PC-9 (cell line): ENCODE measurements at regions not wholly inside any gene's neighbourhood (a gene's known extent, or its start where the extent isn't known, plus 50 kb on each side); places are given as distances from the start of the nearest gene placed in this dataset.

Source experiments
- BruUV-seq: library from RNA; stranded (reverse); fragments of 400-500 nt; replicated peaks from 2 replicates; lab custom pipeline; 2021; lab: Mats Ljungman, UMichigan
- CTCF ChIA-PET: fragments of 300-600 bp; sonication (Branson Sonifier 250); formaldehyde crosslinking; loops from one replicate; lab custom pipeline; 2022; ENCODE audit warnings: antibody characterized with exemption; lab: Charles Lee
- POLR2A ChIA-PET: fragments of 300-600 bp; sonication (Branson Sonifier 250); formaldehyde crosslinking; loops from one replicate; lab custom pipeline; 2022; ENCODE audit warnings: antibody characterized with exemption; ENCODE audit not compliant: unreplicated experiment; lab: Charles Lee
- DNase-seq, 2 experiments: peaks; one replicate each; pipeline versions ENCODE4 v3.0.0 to v3.0.0-alpha.2; 2015 to 2022; ENCODE audit warnings: mixed read lengths in 1 of 2
- H2AFZ ChIP-seq: fragments of 200-600 bp; sonication (generic); 2 replicates; pipeline ENCODE4 v1.8.1; 2017; ENCODE audit warnings: antibody characterized with exemption
- H3F3A ChIP-seq: fragments of 200-600 bp; sonication (generic); 2 replicates; pipeline ENCODE4 v1.8.1; 2017; ENCODE audit warnings: antibody characterized with exemption, mild to moderate bottlenecking, low read depth; ENCODE audit not compliant: insufficient read depth
- H3K27ac ChIP-seq: fragments of 200-600 bp; sonication (generic); 2 replicates; pipeline ENCODE4 v1.6.1; 2016; ENCODE audit warnings: mixed run types
- H3K27me3 ChIP-seq: fragments of 200-600 bp; sonication (generic); 2 replicates; pipeline ENCODE4 v1.6.1; 2016; ENCODE audit warnings: low read depth, mixed run types; ENCODE audit not compliant: insufficient read depth
- H3K36me3 ChIP-seq: fragments of 200-600 bp; sonication (generic); 2 replicates; pipeline ENCODE4 v1.6.1; 2016; ENCODE audit warnings: low read depth, mixed run types
- H3K4me1 ChIP-seq: fragments of 200-600 bp; sonication (generic); replicated peaks from 2 replicates; pipeline ENCODE4 v1.6.1; 2016; ENCODE audit warnings: mixed run types; ENCODE audit not compliant: insufficient read depth
- H3K4me2 ChIP-seq: fragments of 200-600 bp; sonication (generic); 2 replicates; pipeline ENCODE4 v1.6.1; 2017; ENCODE audit warnings: mixed run types
- H3K4me3 ChIP-seq: fragments of 200-600 bp; sonication (generic); 2 replicates; pipeline ENCODE4 v1.6.1; 2016; ENCODE audit warnings: mixed run types
- H3K79me2 ChIP-seq: fragments of 200-600 bp; sonication (generic); 2 replicates; pipeline ENCODE4 v1.6.1; 2017; ENCODE audit warnings: low read depth, mixed run types
- H3K9me2 ChIP-seq: fragments of 200-600 bp; sonication (generic); 2 replicates; pipeline ENCODE4 v1.8.1; 2017; ENCODE audit warnings: mild to moderate bottlenecking; ENCODE audit not compliant: insufficient read depth
- H3K9me3 ChIP-seq: fragments of 200-600 bp; sonication (generic); 2 replicates; pipeline ENCODE4 v1.8.1; 2016; ENCODE audit warnings: low read depth; ENCODE audit not compliant: insufficient read depth
- H4K20me1 ChIP-seq: fragments of 200-600 bp; sonication (generic); 2 replicates; pipeline ENCODE4 v1.8.1; 2017; ENCODE audit not compliant: insufficient read depth
- CTCF ChIP-seq: fragments of 200-600 bp; sonication (generic); conservative IDR thresholded peaks from 2 replicates; pipeline ENCODE4 v1.6.1; 2017; ENCODE audit warnings: mixed run types, antibody characterized with exemption, mild to moderate bottlenecking, moderate library complexity
- EZH2 ChIP-seq: fragments of 200-600 bp; sonication (generic); IDR thresholded peaks from 2 replicates; pipeline ENCODE4 v1.8.0; 2017; ENCODE audit warnings: antibody characterized with exemption, low read depth
- intact Hi-C: fragments of 100-400 bp; cut with micrococcal nuclease; formaldehyde crosslinking; loops from one replicate; pipeline ENCODE4 v1.10.0; 2022; ENCODE audit not compliant: unreplicated experiment

- no peaks in the 10 kb centered on the region for H3K9me3 ChIP-seq
- no peak overlapping the region for H2AFZ ChIP-seq
- intact Hi-C loops: no loop called here
- H3K9me2 ChIP-seq: no peaks in the 10 kb centered on the region
- BruUV-seq: no TSS peak
- H3K4me1 ChIP-seq: no peaks in the 10 kb centered on the region
- H3K36me3 ChIP-seq: no peaks in the 10 kb centered on the region
- H4K20me1 ChIP-seq: no peaks in the 10 kb centered on the region
- CTCF ChIA-PET: no interaction called here
- H3K79me2 ChIP-seq: no peaks in the 10 kb centered on the region
- H3K27ac ChIP-seq: no peak overlapping the region
- TF ChIP-seq CTCF: no peak
- TF ChIP-seq EZH2: no peak
- no peaks in the 10 kb centered on the region for H3F3A ChIP-seq
- peaks cover 21% of the 10 kb centered on the region; the same call in 1 of the 2 replicates for H3K27me3 ChIP-seq
- no peak overlapping the region for H3K4me3 ChIP-seq
- no peak overlapping the region for H3K4me2 ChIP-seq
- POLR2A ChIA-PET: no interaction called here
- DNase-seq: no peak
Observed at GRCh38 chr16:48850097-48850770, 240.3 kb upstream of the N4BP1 start.

- H3K9me2 ChIP-seq: no peaks in the 10 kb centered on the region
- no peak for TF ChIP-seq EZH2
- no peak for TF ChIP-seq CTCF
- no peak overlapping the region for H3K4me2 ChIP-seq
- no peak overlapping the region for H3K27ac ChIP-seq
- H2AFZ ChIP-seq: no peak overlapping the region
- no peak overlapping the region for H3K4me3 ChIP-seq
- ChIA-PET POLR2A (no interaction called here), CTCF (no interaction called here)
- H4K20me1 ChIP-seq: no peaks in the 10 kb centered on the region
- H3K27me3 ChIP-seq: no peaks in the 10 kb centered on the region
- no peaks in the 10 kb centered on the region for H3K4me1 ChIP-seq
- H3K36me3 ChIP-seq: no peaks in the 10 kb centered on the region
- H3K79me2 ChIP-seq: no peaks in the 10 kb centered on the region
- intact Hi-C loops: no loop called here
- no TSS peak for BruUV-seq
- H3F3A ChIP-seq: no peaks in the 10 kb centered on the region
- no peaks in the 10 kb centered on the region for H3K9me3 ChIP-seq
- no peak for DNase-seq
Observed at GRCh38 chr16:48846277-48846676, 236.3 kb upstream of the N4BP1 start.

DNA sequence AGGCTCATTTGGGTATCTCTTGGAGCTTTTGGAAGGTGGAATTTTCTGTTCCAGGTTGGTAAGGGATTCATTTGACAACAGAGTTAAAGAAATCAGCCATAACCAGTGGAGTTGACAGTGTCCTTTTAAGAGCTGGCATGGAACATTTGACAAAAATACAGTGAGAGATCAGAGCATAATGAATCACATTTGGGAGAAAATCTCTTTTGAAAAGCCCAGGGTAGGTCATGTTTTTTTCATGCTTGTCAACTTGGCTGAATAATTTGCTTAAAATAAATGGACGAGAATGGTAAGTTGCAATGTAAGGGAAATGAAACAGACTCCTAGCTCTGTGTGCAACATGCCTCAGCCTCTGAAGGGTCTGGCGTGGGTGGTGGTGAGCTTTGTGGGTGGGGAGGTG, 235.3 kb upstream of the N4BP1 start:
- no peak overlapping the region for H2AFZ ChIP-seq
- no peak overlapping the region for H3K4me2 ChIP-seq
- H3K4me1 ChIP-seq: no peaks in the 10 kb centered on the region
- H3K4me3 ChIP-seq: no peak overlapping the region
- H3K36me3 ChIP-seq: no peaks in the 10 kb centered on the region
- H3K9me2 ChIP-seq: no peaks in the 10 kb centered on the region
- BruUV-seq: no TSS peak
- no peaks in the 10 kb centered on the region for H3K79me2 ChIP-seq
- no peak for DNase-seq
- H3K27ac ChIP-seq: no peak overlapping the region
- ChIA-PET CTCF (no interaction called here), POLR2A (no interaction called here)
- H4K20me1 ChIP-seq: no peaks in the 10 kb centered on the region
- no peaks in the 10 kb centered on the region for H3F3A ChIP-seq
- H3K27me3 ChIP-seq: no peaks in the 10 kb centered on the region
- no peaks in the 10 kb centered on the region for H3K9me3 ChIP-seq
- TF ChIP-seq EZH2: no peak
- no peak for TF ChIP-seq CTCF
- intact Hi-C loops: no loop called here
